ENCODE measurements at regions not wholly inside any gene's neighbourhood (a gene's known extent, or its start where the extent isn't known, plus 50 kb on each side); places are given as distances from the start of the nearest gene placed in this dataset.
"Not testable (repeated sequence)": the region's sequence is repeated elsewhere in the genome, so short reads cannot be mapped to it uniquely, and the experiment has no call there.

DNA sequence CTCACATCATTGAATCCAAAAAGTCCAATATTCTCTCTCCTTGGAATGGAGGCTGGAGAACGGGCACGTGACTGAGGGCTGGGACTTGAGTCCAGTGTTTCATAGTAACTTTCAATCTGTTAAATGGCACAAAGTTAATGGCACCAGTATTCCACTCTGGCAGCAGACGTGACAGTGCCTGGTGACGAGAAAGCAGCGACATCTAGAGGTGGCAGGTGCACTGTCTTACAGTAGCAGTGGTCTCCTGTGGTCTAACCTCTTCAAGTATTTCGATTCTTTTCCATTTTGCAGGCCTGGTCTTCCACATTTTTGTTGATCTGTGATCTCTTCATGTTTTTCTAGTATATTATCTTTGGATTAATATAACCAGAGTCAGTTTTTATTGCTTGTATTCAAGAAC is 107.1 kb downstream of the OXSM start:
- DNase-seq, result no peak

DNA sequence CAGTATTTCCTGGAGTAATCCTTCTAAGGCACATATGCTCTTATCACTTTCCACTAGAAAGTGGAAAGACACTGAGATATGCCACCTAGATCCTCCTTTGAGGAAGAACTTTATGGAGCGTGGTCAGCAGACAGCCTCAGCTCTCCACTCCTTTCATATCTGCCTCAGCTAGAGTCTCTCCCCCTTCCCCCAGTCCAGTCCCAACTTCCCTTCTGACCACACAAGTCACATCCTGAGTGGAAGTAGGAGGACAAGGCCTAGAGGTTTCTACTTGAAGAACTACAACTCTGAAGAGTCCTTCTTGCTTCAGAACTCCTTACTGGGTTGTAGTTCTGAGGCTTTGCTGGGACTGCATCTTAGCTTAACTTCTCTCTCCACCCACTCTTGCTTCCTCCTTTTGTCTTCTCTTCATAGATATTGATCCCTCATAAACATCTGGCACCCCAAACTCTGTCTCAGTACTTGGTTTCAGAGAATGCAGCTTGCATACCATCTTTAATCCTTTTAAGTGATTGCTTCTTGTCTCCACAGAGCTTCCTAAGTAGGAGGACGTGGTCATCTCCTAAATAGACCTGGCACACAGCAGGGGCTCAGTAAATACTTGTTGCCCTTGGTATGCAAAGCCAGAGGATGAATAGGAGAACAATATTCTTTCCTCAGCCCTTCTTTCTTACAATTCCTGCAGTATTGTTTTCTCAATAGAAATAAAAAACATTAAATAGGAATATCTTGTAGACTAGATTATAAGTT is 109.6 kb downstream of the OXSM start:
- no peak for DNase-seq

GRCh38 chr3:25900161-25900560 is 110.3 kb downstream of the OXSM start:
- no peak for DNase-seq

DNA sequence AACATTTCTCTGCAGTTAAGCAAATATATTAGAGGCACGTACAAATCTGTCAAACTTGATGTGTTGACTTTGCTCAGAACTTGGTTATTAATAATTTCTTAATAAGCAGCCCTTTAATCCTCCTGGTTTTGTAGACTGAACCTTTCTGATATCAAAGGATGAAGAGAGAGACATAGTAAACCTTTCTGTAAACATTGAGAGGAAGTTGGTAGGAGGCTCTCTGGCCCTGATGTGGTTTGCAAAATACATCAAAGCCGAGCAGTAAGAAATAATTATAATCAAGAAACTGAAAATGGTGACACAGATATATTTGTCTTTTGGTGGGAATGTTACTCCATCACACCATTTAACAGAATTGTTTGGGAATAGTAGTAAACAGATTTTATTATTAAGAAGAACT is 111.9 kb downstream of the OXSM start:
- DNase-seq, result no peak

- no peak for DNase-seq
Measured at GRCh38 chr3:25902586-25902985, 112.7 kb downstream of the OXSM start.

DNA sequence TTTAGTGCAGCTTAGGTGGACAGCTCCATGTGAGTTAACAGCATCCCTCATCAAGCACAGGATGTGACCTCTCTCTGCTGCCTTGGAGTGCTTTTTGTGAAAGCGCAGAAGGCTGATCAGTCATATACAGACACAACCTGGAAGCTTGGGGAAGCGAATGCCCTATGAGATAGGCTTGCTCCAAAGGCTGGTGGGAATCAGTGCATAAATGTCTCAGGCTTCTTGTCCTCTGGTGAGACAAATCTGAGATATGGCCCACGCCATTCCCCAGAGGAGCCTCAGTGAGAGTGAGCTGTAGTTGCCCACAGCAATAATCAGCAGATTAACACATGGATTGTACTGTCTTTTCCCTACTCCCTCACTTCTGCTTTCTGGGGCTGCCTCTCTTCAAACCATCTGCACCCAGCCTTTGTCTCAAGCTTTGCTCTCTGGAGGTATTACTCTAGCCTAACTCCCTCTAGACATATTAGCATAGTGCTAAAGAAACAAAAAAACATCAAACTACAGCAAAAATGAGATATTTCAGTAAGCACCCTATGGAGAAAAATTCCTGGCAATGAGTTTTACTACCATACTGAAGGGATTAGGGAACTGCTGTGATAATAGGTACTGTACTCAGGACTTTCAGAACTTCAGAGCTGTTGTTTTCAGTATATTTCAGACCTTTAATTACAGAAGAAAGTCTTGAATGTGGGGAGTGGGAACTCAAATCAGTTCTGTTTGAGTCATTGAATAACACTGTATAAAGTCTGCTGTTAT is 113.7 kb downstream of the OXSM start:
- DNase-seq, result no peak

DNA sequence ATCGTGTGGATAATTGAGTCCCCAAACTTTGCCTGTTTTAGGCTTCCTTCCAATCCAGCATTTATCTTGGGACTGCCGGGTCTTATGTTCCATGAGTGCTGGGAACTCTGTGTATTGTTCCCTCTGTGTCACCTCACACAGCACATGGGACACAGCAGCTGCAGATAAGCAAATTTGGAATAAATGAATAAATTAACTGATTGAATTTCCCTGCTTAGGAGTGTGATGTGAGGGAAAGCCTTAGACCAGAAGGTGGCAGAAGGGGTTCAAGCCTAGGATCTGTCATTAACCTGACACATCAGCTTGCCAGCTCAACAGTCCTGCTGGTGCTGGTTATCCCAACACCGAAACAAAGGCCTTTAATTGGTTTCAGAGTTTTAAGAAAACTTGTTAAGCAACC is 114.3 kb downstream of the OXSM start:
- no peak for DNase-seq

DNA sequence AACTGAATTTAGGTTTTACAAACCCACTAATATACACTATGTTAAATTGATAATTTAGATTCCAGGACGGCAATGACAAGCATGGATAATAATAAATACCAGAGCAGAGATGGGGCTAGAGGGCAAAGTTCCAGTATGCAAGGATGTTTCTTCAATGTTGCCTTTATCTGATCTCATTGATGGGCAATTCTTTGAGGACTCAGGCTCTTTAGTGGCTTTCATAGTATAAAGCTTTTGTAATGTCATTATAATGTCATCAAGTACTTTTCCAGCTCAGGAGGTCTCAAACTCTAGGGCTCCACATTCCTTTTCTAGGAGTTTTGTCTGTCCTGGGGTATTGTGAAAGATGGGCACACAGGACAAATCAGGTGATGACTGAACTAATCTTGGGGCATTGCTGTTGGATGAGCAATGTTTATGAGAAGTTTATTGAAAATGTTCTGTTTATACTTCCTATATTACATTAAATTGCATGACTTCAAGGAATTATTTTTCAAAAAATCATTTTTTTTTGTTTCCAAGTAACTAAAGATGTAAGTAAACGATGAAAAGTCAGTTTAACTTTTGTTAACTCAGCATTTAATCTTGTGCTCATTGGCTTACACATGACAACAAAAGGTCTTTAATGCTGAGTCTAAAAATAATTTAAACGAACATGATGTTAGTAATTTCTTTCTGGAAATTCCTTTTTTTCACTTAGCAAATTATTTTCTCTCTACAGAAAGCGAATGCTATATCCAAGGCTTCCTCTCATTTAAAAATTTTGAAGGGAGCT is 116.4 kb downstream of the OXSM start:
- no peak for DNase-seq

DNA sequence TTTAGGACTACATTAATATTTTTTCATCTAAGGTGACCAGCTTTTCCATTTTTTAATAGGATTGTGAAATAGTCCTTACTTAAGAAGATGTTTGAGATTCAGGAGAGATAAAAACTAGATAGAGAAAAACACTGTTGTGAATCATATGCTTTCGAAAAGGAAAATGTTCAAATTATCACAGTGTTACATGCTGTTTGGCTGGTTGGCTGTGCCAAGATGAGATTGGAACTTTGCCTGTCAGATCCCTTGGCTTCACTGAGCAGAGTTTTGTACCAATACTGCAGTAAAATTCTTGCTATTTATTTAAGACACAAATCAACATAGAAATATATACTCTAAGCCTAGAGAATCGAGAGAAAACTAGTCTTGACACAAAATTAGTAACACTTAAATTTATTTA is 117.2 kb downstream of the OXSM start:
- no peak for DNase-seq

- no peak for DNase-seq
Measured at GRCh38 chr3:25910105-25910504, 120.2 kb downstream of the OXSM start.

DNA sequence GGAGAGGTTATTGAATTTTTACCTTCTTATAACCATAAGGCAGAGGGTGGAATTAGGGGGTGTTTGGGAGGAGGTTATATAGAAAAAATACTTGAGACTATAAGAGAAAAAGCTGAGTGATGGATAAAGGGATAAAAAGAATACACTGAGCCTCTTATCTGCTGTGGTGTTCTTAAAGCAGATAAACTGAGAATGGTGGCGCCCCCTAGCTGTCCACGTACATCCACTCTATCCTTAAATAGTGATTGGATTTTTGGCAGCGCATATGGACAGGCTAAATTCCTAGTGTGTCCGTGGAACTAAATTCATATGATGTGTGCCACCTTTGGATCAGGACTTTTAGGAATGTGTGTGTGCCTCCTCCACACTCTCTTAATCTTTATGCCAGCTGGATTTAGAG is 121.1 kb downstream of the OXSM start:
- no peak for DNase-seq

GRCh38 chr3:25911525-25912295 is 121.8 kb downstream of the OXSM start:
- DNase-seq, result no peak

DNA sequence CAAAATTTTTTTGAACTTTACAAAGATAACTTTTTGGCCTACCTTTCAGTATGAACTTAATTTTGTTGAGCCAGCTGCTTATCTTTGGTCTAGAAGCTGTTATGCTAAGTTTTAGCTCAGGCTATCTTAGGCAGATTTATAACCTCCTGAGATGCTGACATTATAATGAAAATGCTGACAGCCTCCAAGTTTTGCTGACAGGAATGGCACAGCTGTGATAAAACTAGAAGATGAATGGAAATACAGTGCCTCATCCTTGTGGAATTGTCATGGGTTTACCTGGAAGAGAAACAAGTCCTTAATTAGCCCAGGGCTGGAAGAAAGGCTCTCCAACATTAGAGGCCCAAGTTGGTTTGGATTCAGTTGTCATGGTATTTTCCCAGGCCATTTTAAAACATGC is 123.3 kb downstream of the OXSM start:
- DNase-seq, result no peak

- DNase-seq, result no peak
Measured at GRCh38 chr3:25915673-25916072, 125.8 kb downstream of the OXSM start.

- DNase-seq, result no peak
Measured at GRCh38 chr3:25916321-25916720, 126.4 kb downstream of the OXSM start.

DNA sequence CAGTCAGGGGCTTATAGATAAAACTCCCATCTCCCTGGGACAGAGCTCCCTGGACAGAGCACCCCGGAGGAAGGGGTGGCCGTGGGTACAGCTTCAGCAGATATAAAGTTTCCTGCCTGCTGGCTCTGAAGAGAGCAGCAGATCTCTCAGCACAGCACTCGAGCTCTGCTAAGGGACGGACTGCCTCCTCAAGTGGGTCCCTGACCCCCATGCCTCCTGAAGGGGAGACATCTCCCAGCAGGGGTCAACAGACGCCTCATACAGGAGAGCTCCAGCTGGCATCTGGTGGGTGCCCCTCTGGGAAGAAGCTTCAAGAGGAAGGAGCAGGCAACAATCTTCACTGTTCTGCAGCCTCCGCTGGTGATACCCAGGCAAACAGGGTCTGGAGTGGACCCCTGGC is 142.1 kb downstream of the OXSM start:
- not testable (repeated sequence) for DNase-seq

GRCh38 chr3:25938566-25939325 is 148.9 kb downstream of the OXSM start:
- DNase-seq, result no peak

DNA sequence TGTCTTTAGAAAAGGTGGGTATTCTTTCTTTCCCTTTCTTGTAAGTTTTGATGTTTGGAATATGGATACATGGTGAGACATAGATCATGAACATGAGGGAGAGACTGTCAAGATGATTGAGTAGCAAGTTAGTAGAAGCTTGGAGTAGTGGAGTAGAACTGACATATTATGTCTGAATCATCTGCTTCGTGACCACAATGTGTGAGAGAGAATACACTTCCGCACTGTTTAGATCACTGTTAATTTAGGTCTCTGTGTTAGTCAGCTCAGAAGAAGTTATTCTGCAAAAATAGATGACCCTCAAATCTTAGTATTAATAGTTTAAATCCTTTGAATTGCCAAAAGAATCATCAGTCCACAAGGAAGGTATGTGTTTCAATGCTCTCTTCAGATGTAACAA is 151.0 kb downstream of the OXSM start:
- DNase-seq, result no peak

- no peak for DNase-seq
Measured at GRCh38 chr3:25944329-25944728, 154.4 kb downstream of the OXSM start.

DNA sequence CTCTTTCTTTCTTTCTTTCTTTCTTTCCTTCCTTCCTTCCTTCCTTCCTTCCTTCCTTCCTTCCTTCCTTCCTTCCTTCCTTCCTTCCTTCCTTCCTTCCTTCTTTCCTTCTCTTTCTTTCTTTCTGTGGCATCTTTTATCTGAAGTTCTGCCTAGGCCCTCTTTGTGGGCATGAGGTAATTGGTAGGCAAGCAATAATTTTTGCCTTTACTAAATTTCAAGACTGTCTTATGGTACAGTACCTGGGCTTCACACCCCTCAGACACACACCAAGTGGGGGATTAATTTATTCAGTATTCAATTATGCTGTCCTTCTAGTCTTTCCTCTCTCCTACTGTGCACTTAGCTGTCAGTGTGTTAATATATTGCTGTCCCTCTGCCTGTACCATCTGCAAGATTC is 155.5 kb downstream of the OXSM start:
- DNase-seq, result no peak

GRCh38 chr3:25945836-25946235 is 155.9 kb downstream of the OXSM start:
- DNase-seq, result no peak

- DNase-seq, result no peak
Measured at GRCh38 chr3:25952133-25952532, 162.2 kb downstream of the OXSM start.
